Suprapubic skin (tissue), 4 donors: ENCODE measurements at regions not wholly inside any gene's neighbourhood (a gene's known extent, or its start where the extent isn't known, plus 50 kb on each side); places are given as distances from the start of the nearest gene placed in this dataset.
"Not testable (repeated sequence)": the region's sequence is repeated elsewhere in the genome, so short reads cannot be mapped to it uniquely, and the experiment has no call there.

Source experiments
- DNase-seq, 2 donors: peaks; one replicate each; pipeline ENCODE4 v3.0.0-alpha.2; 2019; ENCODE audit warnings: low spot score in 2 of 2
- H3K27ac ChIP-seq: fragments of 200-600 bp; sonication (generic); one replicate; pipeline ENCODE4 v1.5.1; 2019
- H3K27me3 ChIP-seq: fragments of 200-600 bp; sonication (generic); one replicate; pipeline ENCODE4 v1.5.1; 2019
- H3K36me3 ChIP-seq: fragments of 200-600 bp; sonication (generic); one replicate; pipeline ENCODE4 v1.5.1; 2019
- H3K4me1 ChIP-seq: fragments of 200-600 bp; sonication (generic); one replicate; pipeline ENCODE4 v1.5.1; 2019
- H3K4me3 ChIP-seq: fragments of 200-600 bp; sonication (generic); one replicate; pipeline ENCODE4 v1.5.1; 2019; ENCODE audit warnings: mild to moderate bottlenecking
- H3K9me3 ChIP-seq: fragments of 200-600 bp; sonication (generic); one replicate; pipeline ENCODE4 v1.5.1; 2019
- CTCF ChIP-seq, 2 donors: fragments of 200-600 bp in 1 of 2; fragments of 450-650 bp in 1 of 2; sonication (generic) in 1 of 2; IDR thresholded peaks; one replicate each; pipeline ENCODE4 v1.5.1; 2016 to 2019; ENCODE audit warnings: antibody characterized with exemption in 2 of 2, mild to moderate bottlenecking in 1 of 2, moderate library complexity in 1 of 2
- EP300 ChIP-seq: sonication (generic); formaldehyde crosslinking; IDR thresholded peaks from one replicate; pipeline ENCODE4 v1.6.1; 2017; ENCODE audit warnings: antibody characterized with exemption
- POLR2A ChIP-seq, 2 donors: fragments of 450-650 bp; IDR thresholded peaks; one replicate each; pipeline ENCODE4 v1.6.1; 2017; ENCODE audit warnings: antibody characterized with exemption in 2 of 2, mild to moderate bottlenecking in 2 of 2, moderate library complexity in 2 of 2
- POLR2AphosphoS5 ChIP-seq, 3 donors: sonication (generic); formaldehyde crosslinking; IDR thresholded peaks; one replicate each; pipeline ENCODE4 v1.6.1; 2017; ENCODE audit warnings: antibody characterized with exemption in 3 of 3
- WGBS: methylation state at CpG from one replicate; pipeline ENCODE4 v1.1.5; 2018; 5-methylcytosine and 5-hydroxymethylcytosine counted together

- no peak for DNase-seq
- Histone ChIP-seq H3K27ac (no peak overlapping the region), H3K4me1 (no peaks in the 10 kb centered on the region), H3K4me3 (no peak overlapping the region), H3K36me3 (no peaks in the 10 kb centered on the region), H3K9me3 (no peaks in the 10 kb centered on the region), H3K27me3 (no peaks in the 10 kb centered on the region)
- 57% methylated on average over 13 of the region's 13 CpGs for WGBS
- TF ChIP-seq EP300, result no peak
- TF ChIP-seq CTCF (IDR thresholded peaks at IDR 0.05), result no peak
- no peak for TF ChIP-seq POLR2A (IDR thresholded peaks at IDR 0.05)
- no peak for TF ChIP-seq POLR2AphosphoS5 (IDR thresholded peaks at IDR 0.05)
Observed at GRCh38 chr10:52949899-52950298, 177.3 kb upstream of the MBL2 start.

GRCh38 chr10:52946486-52946885 is 173.9 kb upstream of the MBL2 start:
- no peak overlapping the region for H3K27ac ChIP-seq
- no peaks in the 10 kb centered on the region for H3K4me1 ChIP-seq
- DNase-seq, result no peak
- TF ChIP-seq POLR2A (IDR thresholded peaks at IDR 0.05), result no peak
- no peak for TF ChIP-seq CTCF (IDR thresholded peaks at IDR 0.05)
- no peak for TF ChIP-seq EP300
- TF ChIP-seq POLR2AphosphoS5 (IDR thresholded peaks at IDR 0.05), result no peak
- H3K4me3 ChIP-seq, result no peak overlapping the region
- H3K27me3 ChIP-seq, result no peaks in the 10 kb centered on the region
- no peaks in the 10 kb centered on the region for H3K36me3 ChIP-seq
- no peaks in the 10 kb centered on the region for H3K9me3 ChIP-seq
- WGBS, result 70% methylated on average over 5 of the region's 5 CpGs

- 63% methylated on average over 4 of the region's 4 CpGs for WGBS
- not testable (repeated sequence) for DNase-seq, H3K4me3 ChIP-seq, H3K36me3 ChIP-seq, H3K9me3 ChIP-seq, H3K4me1 ChIP-seq, H3K27me3 ChIP-seq, H3K27ac ChIP-seq
Observed at GRCh38 chr10:52945521-52945920, 172.9 kb upstream of the MBL2 start.

GRCh38 chr10:52940921-52941320 is 168.3 kb upstream of the MBL2 start:
- Histone ChIP-seq H3K4me1 (no peaks in the 10 kb centered on the region), H3K4me3 (no peak overlapping the region), H3K36me3 (no peaks in the 10 kb centered on the region), H3K27ac (no peak overlapping the region), H3K27me3 (no peaks in the 10 kb centered on the region), H3K9me3 (no peaks in the 10 kb centered on the region)
- DNase-seq, result no peak
- 55% methylated on average over 12 of the region's 12 CpGs for WGBS
- no peak for TF ChIP-seq POLR2A (IDR thresholded peaks at IDR 0.05)
- TF ChIP-seq POLR2AphosphoS5 (IDR thresholded peaks at IDR 0.05), result no peak
- no peak for TF ChIP-seq EP300
- TF ChIP-seq CTCF (IDR thresholded peaks at IDR 0.05), result no peak

GRCh38 chr10:52939894-52940293 is 167.3 kb upstream of the MBL2 start:
- DNase-seq, result no peak
- Histone ChIP-seq H3K36me3 (no peaks in the 10 kb centered on the region), H3K4me1 (no peaks in the 10 kb centered on the region), H3K4me3 (no peak overlapping the region), H3K27ac (no peak overlapping the region), H3K27me3 (no peaks in the 10 kb centered on the region), H3K9me3 (no peaks in the 10 kb centered on the region)
- WGBS, result 94% methylated on average over 11 of the region's 12 CpGs
- TF ChIP-seq CTCF (IDR thresholded peaks at IDR 0.05), result no peak
- no peak for TF ChIP-seq EP300
- TF ChIP-seq POLR2A (IDR thresholded peaks at IDR 0.05), result no peak
- no peak for TF ChIP-seq POLR2AphosphoS5 (IDR thresholded peaks at IDR 0.05)

- H3K9me3 ChIP-seq, result no peaks in the 10 kb centered on the region
- no peak for DNase-seq
Observed at GRCh38 chr10:52933748-52934147, 161.2 kb upstream of the MBL2 start.

More at GRCh38 chr10:52933748-52934147, 161.2 kb upstream of the MBL2 start:
- Histone ChIP-seq H3K27ac (no peak overlapping the region), H3K36me3 (no peaks in the 10 kb centered on the region), H3K4me1 (no peaks in the 10 kb centered on the region), H3K4me3 (no peak overlapping the region), H3K27me3 (no peaks in the 10 kb centered on the region)
- 77% methylated on average over 1 of the region's 1 CpG for WGBS
- TF ChIP-seq EP300, result no peak
- TF ChIP-seq POLR2AphosphoS5 (IDR thresholded peaks at IDR 0.05), result no peak
- TF ChIP-seq POLR2A (IDR thresholded peaks at IDR 0.05), result no peak
- no peak for TF ChIP-seq CTCF (IDR thresholded peaks at IDR 0.05)
